KMS-11 (cell line): ENCODE measurements at regions not wholly inside any gene's neighbourhood (a gene's known extent, or its start where the extent isn't known, plus 50 kb on each side); places are given as distances from the start of the nearest gene placed in this dataset.

Source experiments
- H2AFZ ChIP-seq: fragments of 200-600 bp; sonication (generic); 2 replicates; pipeline ENCODE4 v1.6.1; 2016; ENCODE audit warnings: antibody characterized with exemption, mixed run types, low read depth
- H3K27ac ChIP-seq: fragments of 200-600 bp; sonication (generic); 2 replicates; pipeline ENCODE4 v1.6.1; 2016; ENCODE audit warnings: mild to moderate bottlenecking, mixed run types
- H3K27me3 ChIP-seq: fragments of 200-600 bp; sonication (generic); 2 replicates; pipeline ENCODE4 v1.6.1; 2017; ENCODE audit warnings: mild to moderate bottlenecking, low read depth, mixed run types, moderate library complexity; ENCODE audit not compliant: insufficient read depth
- H3K36me3 ChIP-seq: fragments of 200-600 bp; sonication (generic); 2 replicates; pipeline ENCODE4 v1.6.1; 2017; ENCODE audit warnings: mild to moderate bottlenecking, mixed run types; ENCODE audit not compliant: insufficient read depth
- H3K4me1 ChIP-seq: fragments of 200-600 bp; sonication (generic); 2 replicates; pipeline ENCODE4 v1.6.1; 2016; ENCODE audit warnings: mild to moderate bottlenecking, low read depth, mixed run types; ENCODE audit not compliant: poor library complexity, severe bottlenecking
- H3K4me2 ChIP-seq: fragments of 200-600 bp; sonication (generic); 2 replicates; pipeline ENCODE4 v1.7.0; 2016; ENCODE audit warnings: mild to moderate bottlenecking, mixed run types
- H3K4me3 ChIP-seq: fragments of 200-600 bp; sonication (generic); IDR thresholded peaks from 2 replicates; pipeline ENCODE4 v1.6.1; 2017; ENCODE audit warnings: low read depth, low read length, mixed read lengths; ENCODE audit not compliant: insufficient read depth
- H3K79me2 ChIP-seq: fragments of 200-600 bp; sonication (generic); 2 replicates; pipeline ENCODE4 v1.6.1; 2016; ENCODE audit warnings: low read depth, mixed run types; ENCODE audit not compliant: insufficient read depth
- H3K9ac ChIP-seq: fragments of 200-600 bp; sonication (generic); 2 replicates; pipeline ENCODE4 v1.6.1; 2016; ENCODE audit warnings: mild to moderate bottlenecking, mixed run types
- H4K20me1 ChIP-seq: fragments of 200-600 bp; sonication (generic); 2 replicates; pipeline ENCODE4 v1.6.1; 2016; ENCODE audit warnings: mild to moderate bottlenecking, mixed run types; ENCODE audit not compliant: insufficient read depth
- TF ChIP-seq, protein P1 (sequence below): fragments of 200-600 bp; sonication (generic); conservative IDR thresholded peaks from 2 replicates; pipeline ENCODE4 v1.6.1; 2017; ENCODE audit warnings: low read depth, mild to moderate bottlenecking, antibody characterized with exemption, low read length, moderate library complexity, mixed read lengths

DNA sequence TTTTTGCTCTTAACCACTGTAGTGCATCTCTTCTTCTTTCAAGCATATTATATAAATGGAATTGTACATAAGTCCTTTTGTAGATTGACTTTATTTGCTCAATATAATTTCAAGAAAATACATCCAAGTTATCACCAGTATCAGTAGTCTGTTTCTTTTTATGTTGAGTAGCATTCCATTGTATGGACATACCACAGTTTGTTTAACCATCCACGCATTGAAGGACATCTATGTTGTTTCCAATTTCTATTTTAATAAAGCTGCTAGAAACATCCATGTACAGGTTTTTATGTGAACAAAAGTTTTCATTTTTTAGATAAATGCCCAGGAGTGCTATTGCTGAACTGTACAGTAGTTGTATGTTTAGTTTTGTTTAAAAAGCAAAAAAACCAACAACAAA is 387.5 kb upstream of the SOX11 start:
- H3K4me2 ChIP-seq: no peak overlapping the region
- H2AFZ ChIP-seq: no peak overlapping the region
- H3K27ac ChIP-seq: no peak overlapping the region
- H3K4me1 ChIP-seq: no peaks in the 10 kb centered on the region
- no peak overlapping the region for H3K9ac ChIP-seq
- TF ChIP-seq, protein P1, sequence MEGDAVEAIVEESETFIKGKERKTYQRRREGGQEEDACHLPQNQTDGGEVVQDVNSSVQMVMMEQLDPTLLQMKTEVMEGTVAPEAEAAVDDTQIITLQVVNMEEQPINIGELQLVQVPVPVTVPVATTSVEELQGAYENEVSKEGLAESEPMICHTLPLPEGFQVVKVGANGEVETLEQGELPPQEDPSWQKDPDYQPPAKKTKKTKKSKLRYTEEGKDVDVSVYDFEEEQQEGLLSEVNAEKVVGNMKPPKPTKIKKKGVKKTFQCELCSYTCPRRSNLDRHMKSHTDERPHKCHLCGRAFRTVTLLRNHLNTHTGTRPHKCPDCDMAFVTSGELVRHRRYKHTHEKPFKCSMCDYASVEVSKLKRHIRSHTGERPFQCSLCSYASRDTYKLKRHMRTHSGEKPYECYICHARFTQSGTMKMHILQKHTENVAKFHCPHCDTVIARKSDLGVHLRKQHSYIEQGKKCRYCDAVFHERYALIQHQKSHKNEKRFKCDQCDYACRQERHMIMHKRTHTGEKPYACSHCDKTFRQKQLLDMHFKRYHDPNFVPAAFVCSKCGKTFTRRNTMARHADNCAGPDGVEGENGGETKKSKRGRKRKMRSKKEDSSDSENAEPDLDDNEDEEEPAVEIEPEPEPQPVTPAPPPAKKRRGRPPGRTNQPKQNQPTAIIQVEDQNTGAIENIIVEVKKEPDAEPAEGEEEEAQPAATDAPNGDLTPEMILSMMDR: no peak
- no peaks in the 10 kb centered on the region for H3K27me3 ChIP-seq
- H3K4me3 ChIP-seq: no peak overlapping the region
- no peaks in the 10 kb centered on the region for H3K36me3 ChIP-seq
- H3K79me2 ChIP-seq: no peaks in the 10 kb centered on the region
- no peaks in the 10 kb centered on the region for H4K20me1 ChIP-seq

GRCh38 chr2:5315041-5315440 is 377.1 kb upstream of the SOX11 start:
- TF ChIP-seq, protein P1: no peak
- H3K27ac ChIP-seq: no peak overlapping the region
- H3K4me2 ChIP-seq: no peak overlapping the region
- no peaks in the 10 kb centered on the region for H4K20me1 ChIP-seq
- no peaks in the 10 kb centered on the region for H3K79me2 ChIP-seq
- H3K36me3 ChIP-seq: no peaks in the 10 kb centered on the region
- H2AFZ ChIP-seq: no peak overlapping the region
- H3K9ac ChIP-seq: no peak overlapping the region
- H3K4me3 ChIP-seq: no peak overlapping the region
- no peaks in the 10 kb centered on the region for H3K4me1 ChIP-seq
- no peaks in the 10 kb centered on the region for H3K27me3 ChIP-seq

- H4K20me1 ChIP-seq: no peaks in the 10 kb centered on the region
- H3K36me3 ChIP-seq: no peaks in the 10 kb centered on the region
- no peak overlapping the region for H3K27ac ChIP-seq
- no peak overlapping the region for H3K4me2 ChIP-seq
- H3K79me2 ChIP-seq: no peaks in the 10 kb centered on the region
- no peak overlapping the region for H3K9ac ChIP-seq
- no peak overlapping the region for H2AFZ ChIP-seq
- no peaks in the 10 kb centered on the region for H3K27me3 ChIP-seq
- TF ChIP-seq, protein P1: no peak
- no peaks in the 10 kb centered on the region for H3K4me1 ChIP-seq
- no peak overlapping the region for H3K4me3 ChIP-seq
These were observed 376.7 kb upstream of the SOX11 start for GRCh38 chr2:5315512-5315911.

GRCh38 chr2:5316001-5316490 is 376.1 kb upstream of the SOX11 start:
- H3K4me1 ChIP-seq: no peaks in the 10 kb centered on the region
- H4K20me1 ChIP-seq: no peaks in the 10 kb centered on the region
- no peak overlapping the region for H2AFZ ChIP-seq
- H3K4me3 ChIP-seq: no peak overlapping the region
- no peak overlapping the region for H3K27ac ChIP-seq
- no peak overlapping the region for H3K9ac ChIP-seq
- no peaks in the 10 kb centered on the region for H3K79me2 ChIP-seq
- H3K36me3 ChIP-seq: no peaks in the 10 kb centered on the region
- TF ChIP-seq, protein P1: no peak
- H3K27me3 ChIP-seq: no peaks in the 10 kb centered on the region
- no peak overlapping the region for H3K4me2 ChIP-seq
